Activated CD8-positive, alpha-beta T cell treated with anti-CD3 and anti-CD28 coated beads for 36 hours (primary cell): ENCODE measurements at regions not wholly inside any gene's neighbourhood (a gene's known extent, or its start where the extent isn't known, plus 50 kb on each side); places are given as distances from the start of the nearest gene placed in this dataset.

ENCODE experiments used
- ATAC-seq: fragments of 200-7000 bp; cut with Tn5 transposase; one replicate; pipeline ENCODE4 v1.10.0; 2021; ENCODE audit warnings: mild to moderate bottlenecking, moderate library complexity
- CTCF ChIA-PET: fragments of 350-600 bp; sonication (Branson Sonifier 250); formaldehyde crosslinking; loops from one replicate; lab custom pipeline; 2021; ENCODE audit warnings: antibody characterized with exemption; lab: Charles Lee
- POLR2A ChIA-PET: fragments of 350-600 bp; sonication (Branson Sonifier 250); formaldehyde crosslinking; loops from one replicate; lab custom pipeline; 2021; ENCODE audit warnings: antibody characterized with exemption; lab: Charles Lee
- DNase-seq: peaks from one replicate; pipeline ENCODE4 v3.0.0-alpha.2; 2020
- H3K27ac Mint-ChIP-seq: one replicate; pipeline ENCODE4 v1.8.0; 2021; ENCODE audit warnings: mild to moderate bottlenecking, mixed read lengths
- H3K27me3 Mint-ChIP-seq: one replicate; pipeline ENCODE4 v1.8.0; 2021; ENCODE audit warnings: mixed read lengths
- H3K36me3 Mint-ChIP-seq: one replicate; pipeline ENCODE4 v1.8.0; 2021; ENCODE audit warnings: low read depth, mixed read lengths
- H3K4me1 Mint-ChIP-seq: one replicate; pipeline ENCODE4 v1.8.0; 2021; ENCODE audit warnings: low read depth, mixed read lengths
- H3K4me3 Mint-ChIP-seq: one replicate; pipeline ENCODE4 v1.8.0; 2021; ENCODE audit warnings: mild to moderate bottlenecking, moderate library complexity, mixed read lengths
- H3K9me3 Mint-ChIP-seq: one replicate; pipeline ENCODE4 v1.8.0; 2021; ENCODE audit warnings: mixed read lengths
- intact Hi-C: fragments of 100-400 bp; cut with micrococcal nuclease; formaldehyde crosslinking; loops from one replicate; pipeline ENCODE4 v1.10.0; 2022
- TF ChIP-seq, protein P1 (sequence below): fragments of 200-600 bp; IDR thresholded peaks from one replicate; pipeline ENCODE4 v1.8.0; 2022; ENCODE audit warnings: antibody characterized with exemption, mild to moderate bottlenecking

DNA sequence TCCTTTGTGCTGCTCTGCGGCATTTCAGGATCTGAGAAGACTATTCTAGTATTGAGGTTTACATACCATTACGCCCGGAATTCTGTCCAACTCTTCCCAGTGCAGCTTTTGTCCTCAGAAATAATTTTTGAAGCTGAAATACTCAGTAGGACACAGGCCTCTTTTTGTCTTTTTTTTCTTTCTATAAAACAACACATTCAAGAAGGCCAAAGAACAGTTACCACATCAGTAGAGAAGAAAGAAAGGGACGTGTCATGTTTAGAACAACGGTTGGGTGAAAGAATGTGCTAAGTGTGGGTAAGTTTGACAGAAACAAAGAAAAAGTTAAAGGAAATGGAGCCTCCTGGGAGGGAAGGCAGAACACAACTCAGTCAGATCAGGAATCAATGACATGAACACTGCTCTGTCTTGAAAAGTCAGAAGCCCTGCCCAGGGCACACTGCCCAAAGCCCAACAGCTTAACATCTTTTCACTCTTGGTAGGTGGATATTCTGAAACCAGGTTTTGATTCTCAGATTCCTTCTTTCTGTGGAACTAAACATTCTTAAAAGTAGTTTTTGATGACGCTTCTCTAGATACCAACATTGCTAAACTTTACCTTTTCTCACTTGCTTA is 198.6 kb upstream of the CWC22 start:
- DNase-seq (no peak), ATAC-seq (no peak)
- Mint-ChIP-seq H3K27ac (no peak overlapping the region), H3K4me3 (no peak overlapping the region), H3K9me3 (no peaks in the 10 kb centered on the region), H3K36me3 (no peaks in the 10 kb centered on the region), H3K4me1 (no peaks in the 10 kb centered on the region), H3K27me3 (no peaks in the 10 kb centered on the region)
- POLR2A ChIA-PET, result no interaction called here
- intact Hi-C loops, result no loop called here
- CTCF ChIA-PET, result no interaction called here
- TF ChIP-seq, protein P1, sequence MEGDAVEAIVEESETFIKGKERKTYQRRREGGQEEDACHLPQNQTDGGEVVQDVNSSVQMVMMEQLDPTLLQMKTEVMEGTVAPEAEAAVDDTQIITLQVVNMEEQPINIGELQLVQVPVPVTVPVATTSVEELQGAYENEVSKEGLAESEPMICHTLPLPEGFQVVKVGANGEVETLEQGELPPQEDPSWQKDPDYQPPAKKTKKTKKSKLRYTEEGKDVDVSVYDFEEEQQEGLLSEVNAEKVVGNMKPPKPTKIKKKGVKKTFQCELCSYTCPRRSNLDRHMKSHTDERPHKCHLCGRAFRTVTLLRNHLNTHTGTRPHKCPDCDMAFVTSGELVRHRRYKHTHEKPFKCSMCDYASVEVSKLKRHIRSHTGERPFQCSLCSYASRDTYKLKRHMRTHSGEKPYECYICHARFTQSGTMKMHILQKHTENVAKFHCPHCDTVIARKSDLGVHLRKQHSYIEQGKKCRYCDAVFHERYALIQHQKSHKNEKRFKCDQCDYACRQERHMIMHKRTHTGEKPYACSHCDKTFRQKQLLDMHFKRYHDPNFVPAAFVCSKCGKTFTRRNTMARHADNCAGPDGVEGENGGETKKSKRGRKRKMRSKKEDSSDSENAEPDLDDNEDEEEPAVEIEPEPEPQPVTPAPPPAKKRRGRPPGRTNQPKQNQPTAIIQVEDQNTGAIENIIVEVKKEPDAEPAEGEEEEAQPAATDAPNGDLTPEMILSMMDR, result no peak

DNA sequence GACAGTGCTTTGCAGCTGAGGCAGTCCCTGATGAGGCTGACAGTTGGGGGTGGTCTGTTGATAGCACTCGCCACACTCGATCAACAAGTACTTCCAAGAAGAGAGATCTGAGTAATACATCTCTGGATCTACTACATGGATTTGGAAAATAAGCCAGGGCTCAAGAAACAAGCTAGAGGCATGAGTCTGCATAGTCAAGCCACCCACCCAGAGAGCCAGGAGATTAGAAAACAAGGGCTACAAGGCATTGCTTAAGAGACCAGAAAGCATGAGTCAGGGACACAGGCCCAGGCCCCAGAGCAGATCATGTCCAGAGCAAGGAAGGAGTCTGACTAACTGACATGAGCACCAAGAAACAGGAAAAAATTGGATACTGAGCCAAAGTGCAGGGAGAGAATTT is 196.9 kb upstream of the CWC22 start:
- intact Hi-C loops, result no loop called here
- ChIA-PET CTCF (no interaction called here), POLR2A (no interaction called here)
- Mint-ChIP-seq H3K4me1 (no peaks in the 10 kb centered on the region), H3K9me3 (no peaks in the 10 kb centered on the region), H3K36me3 (no peaks in the 10 kb centered on the region), H3K4me3 (no peak overlapping the region), H3K27me3 (no peaks in the 10 kb centered on the region), H3K27ac (no peak overlapping the region)
- ATAC-seq (no peak), DNase-seq (no peak)
- TF ChIP-seq, protein P1, result no peak

DNA sequence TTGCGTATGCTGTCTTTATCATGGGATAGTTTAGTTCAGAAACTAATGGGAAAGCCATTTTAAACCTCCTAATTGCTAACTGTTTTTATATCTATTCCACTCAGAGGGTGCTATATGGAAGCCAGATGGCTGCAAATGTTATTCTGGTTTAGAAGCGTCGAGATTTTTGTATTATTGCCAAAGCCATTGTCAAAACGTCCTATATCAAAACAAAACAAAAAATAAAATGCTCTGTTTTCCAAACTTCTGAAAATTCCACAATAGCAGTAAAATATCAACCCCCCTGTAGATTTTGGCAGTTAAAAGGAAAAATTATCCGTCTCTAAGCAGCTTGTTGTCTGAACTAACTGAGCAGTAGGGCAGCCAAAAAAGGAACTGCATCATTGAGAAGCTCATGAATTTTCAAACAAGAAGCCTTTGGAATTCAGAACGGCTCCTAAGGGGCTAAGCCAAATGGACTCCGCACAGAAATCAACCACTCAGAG is 195.4 kb upstream of the CWC22 start:
- H3K9me3 Mint-ChIP-seq, result no peaks in the 10 kb centered on the region
- no peaks in the 10 kb centered on the region for H3K27me3 Mint-ChIP-seq
- no peak for DNase-seq
- ChIA-PET CTCF (no interaction called here), POLR2A (no interaction called here)
- no peaks in the 10 kb centered on the region for H3K36me3 Mint-ChIP-seq
- intact Hi-C loops, result no loop called here
- no peak overlapping the region for H3K27ac Mint-ChIP-seq
- no peak for ATAC-seq
- H3K4me3 Mint-ChIP-seq, result no peak overlapping the region
- no peaks in the 10 kb centered on the region for H3K4me1 Mint-ChIP-seq
- TF ChIP-seq, protein P1, result no peak

DNA sequence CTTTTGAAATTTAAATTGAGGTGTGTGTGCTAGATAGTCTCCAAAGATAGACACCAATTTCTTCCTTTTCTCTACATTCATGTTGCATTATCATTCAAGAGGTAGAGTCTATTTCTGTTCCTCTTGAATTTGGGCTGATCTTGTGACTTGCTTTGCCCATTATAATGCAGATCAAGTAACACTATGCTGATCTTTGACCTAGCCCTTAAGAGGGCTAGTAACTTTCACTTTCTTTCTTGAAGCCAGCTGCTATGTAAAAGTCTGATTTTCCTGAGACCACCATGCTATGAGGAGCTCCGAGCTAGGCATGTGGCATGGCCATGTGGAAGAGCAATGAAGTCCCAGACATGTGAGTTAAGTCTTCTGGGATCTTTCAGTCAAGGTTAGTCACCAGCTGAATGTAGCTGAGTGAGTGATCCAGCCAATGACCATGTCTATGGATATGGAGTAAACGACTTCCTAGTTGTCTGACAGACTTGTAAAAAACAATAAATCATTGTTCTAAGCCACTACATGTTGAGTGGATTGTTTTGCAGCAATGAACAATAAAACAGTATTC is 189.4 kb upstream of the CWC22 start:
- ChIA-PET POLR2A (no interaction called here), CTCF (no interaction called here)
- Mint-ChIP-seq H3K36me3 (no peaks in the 10 kb centered on the region), H3K9me3 (no peaks in the 10 kb centered on the region), H3K4me1 (no peaks in the 10 kb centered on the region), H3K27me3 (no peaks in the 10 kb centered on the region), H3K4me3 (no peak overlapping the region), H3K27ac (no peak overlapping the region)
- DNase-seq, result no peak
- no peak for ATAC-seq
- intact Hi-C loops, result no loop called here
- TF ChIP-seq, protein P1, result no peak

DNA sequence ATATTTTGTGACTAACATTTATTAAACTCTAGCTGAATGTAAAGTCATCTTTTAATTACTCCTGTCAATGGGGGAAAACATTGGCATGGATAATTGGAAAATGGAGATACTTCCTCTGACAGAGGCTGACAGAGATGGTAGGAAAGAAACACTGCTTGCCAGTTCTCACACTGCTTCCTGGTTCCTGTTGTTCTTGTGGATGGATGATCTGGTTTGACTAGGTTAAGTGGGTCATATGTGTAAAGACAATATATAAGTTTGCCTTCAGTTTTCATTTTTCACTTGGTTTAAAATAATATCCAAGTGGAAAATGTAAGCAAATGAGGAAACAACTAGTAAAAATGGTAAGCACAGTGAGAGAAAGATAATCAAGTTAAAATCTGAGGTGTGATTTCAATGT is 188.8 kb upstream of the CWC22 start:
- TF ChIP-seq, protein P1, result no peak
- Mint-ChIP-seq H3K36me3 (no peaks in the 10 kb centered on the region), H3K4me3 (no peak overlapping the region), H3K27me3 (no peaks in the 10 kb centered on the region), H3K4me1 (no peaks in the 10 kb centered on the region), H3K9me3 (no peaks in the 10 kb centered on the region), H3K27ac (no peak overlapping the region)
- ATAC-seq (no peak), DNase-seq (no peak)
- ChIA-PET POLR2A (no interaction called here), CTCF (no interaction called here)
- intact Hi-C loops, result no loop called here
